ENCODE measurements at regions not wholly inside any gene's neighbourhood (a gene's known extent, or its start where the extent isn't known, plus 50 kb on each side); places are given as distances from the start of the nearest gene placed in this dataset.

GRCh38 chr7:56578612-56579011 is 462.4 kb upstream of the NUPR2 start:
- Histone ChIP-seq H3K27me3 (replicated peaks; ENCODE audit: insufficient read depth) (no peaks in the 10 kb centered on the region), H3K4me1 (ENCODE audit: insufficient read depth) (no peaks in the 10 kb centered on the region), H3F3A (ENCODE audit: insufficient read depth) (no peaks in the 10 kb centered on the region), H3K4me3 (no peak overlapping the region), H3K9me2 (ENCODE audit: insufficient read depth) (no peaks in the 10 kb centered on the region), H4K20me1 (ENCODE audit: insufficient read depth) (no peaks in the 10 kb centered on the region), H3K79me2 (ENCODE audit: insufficient read depth) (no peaks in the 10 kb centered on the region), H3K9ac (no peak overlapping the region), H2AFZ (no peak overlapping the region), H3K27ac (no peak overlapping the region), H3K4me2 (ENCODE audit: unreplicated experiment) (no peak overlapping the region), H3K9me3 (ENCODE audit: low read depth) (no peaks in the 10 kb centered on the region), H3K36me3 (ENCODE audit: low read depth) (no peaks in the 10 kb centered on the region)
- in situ Hi-C loops (cut with MboI) = no loop called here
- no peak for TF ChIP-seq EZH2phosphoT487 (IDR thresholded peaks at IDR 0.05; ENCODE audit: insufficient read depth, low read depth)
- TF ChIP-seq EZH2 (IDR thresholded peaks at IDR 0.05; ENCODE audit: insufficient read depth, poor library complexity, severe bottlenecking) = no peak
- WGBS, 2 experiments (ENCODE audit: low coverage in 1 of 2, low lambda C conversion rate in 2 of 2, missing lambda C conversion rate in 2 of 2) = 4% methylated on average over 2 of the region's 2 CpGs
- DNase-seq = no peak

GRCh38 chr7:56570968-56571367 is 454.8 kb upstream of the NUPR2 start:
- in situ Hi-C loops (cut with MboI) = no loop called here
- Histone ChIP-seq H3K36me3 (ENCODE audit: low read depth) (no peaks in the 10 kb centered on the region), H3K4me1 (ENCODE audit: insufficient read depth) (no peaks in the 10 kb centered on the region), H3K4me3 (no peak overlapping the region), H3K79me2 (ENCODE audit: insufficient read depth) (no peaks in the 10 kb centered on the region), H3K27ac (no peak overlapping the region), H3K9ac (no peak overlapping the region), H3F3A (ENCODE audit: insufficient read depth) (no peaks in the 10 kb centered on the region), H3K9me2 (ENCODE audit: insufficient read depth) (no peaks in the 10 kb centered on the region), H4K20me1 (ENCODE audit: insufficient read depth) (no peaks in the 10 kb centered on the region), H2AFZ (no peak overlapping the region), H3K9me3 (ENCODE audit: low read depth) (no peaks in the 10 kb centered on the region), H3K4me2 (ENCODE audit: unreplicated experiment) (no peak overlapping the region), H3K27me3 (replicated peaks; ENCODE audit: insufficient read depth) (no peaks in the 10 kb centered on the region)
- no peak for DNase-seq
- WGBS, 2 experiments (ENCODE audit: low coverage in 1 of 2, low lambda C conversion rate in 2 of 2, missing lambda C conversion rate in 2 of 2) = 0 to 5% methylated on average over 1 of the region's 1 CpG
- no peak for TF ChIP-seq EZH2 (IDR thresholded peaks at IDR 0.05; ENCODE audit: insufficient read depth, poor library complexity, severe bottlenecking)
- no peak for TF ChIP-seq EZH2phosphoT487 (IDR thresholded peaks at IDR 0.05; ENCODE audit: insufficient read depth, low read depth)

GRCh38 chr7:56538541-56539429 is 422.6 kb upstream of the NUPR2 start:
- Histone ChIP-seq H3K27me3 (replicated peaks; ENCODE audit: insufficient read depth) (no peaks in the 10 kb centered on the region), H3K79me2 (ENCODE audit: insufficient read depth) (no peaks in the 10 kb centered on the region), H2AFZ (no peak overlapping the region), H3K9ac (no peak overlapping the region), H3K36me3 (ENCODE audit: low read depth) (no peaks in the 10 kb centered on the region), H4K20me1 (ENCODE audit: insufficient read depth) (no peaks in the 10 kb centered on the region), H3K4me1 (ENCODE audit: insufficient read depth) (no peaks in the 10 kb centered on the region), H3K4me2 (ENCODE audit: unreplicated experiment) (no peak overlapping the region), H3K4me3 (no peak overlapping the region), H3K9me3 (ENCODE audit: low read depth) (no peaks in the 10 kb centered on the region), H3K27ac (no peak overlapping the region), H3F3A (ENCODE audit: insufficient read depth) (no peaks in the 10 kb centered on the region), H3K9me2 (ENCODE audit: insufficient read depth) (no peaks in the 10 kb centered on the region)
- no peak for DNase-seq
- in situ Hi-C loops (cut with MboI) = no loop called here
- 21 to 34% methylated on average over 25 to 37 of the region's 37 CpGs for WGBS, 2 experiments (ENCODE audit: low coverage in 1 of 2, low lambda C conversion rate in 2 of 2, missing lambda C conversion rate in 2 of 2)
- TF ChIP-seq EZH2phosphoT487 (IDR thresholded peaks at IDR 0.05; ENCODE audit: insufficient read depth, low read depth) = no peak
- TF ChIP-seq EZH2 (IDR thresholded peaks at IDR 0.05; ENCODE audit: insufficient read depth, poor library complexity, severe bottlenecking) = no peak

- no peaks in the 10 kb centered on the region for H3K27me3 ChIP-seq (replicated peaks; ENCODE audit: insufficient read depth)
- in situ Hi-C loops (cut with MboI) = no loop called here
- no peak for TF ChIP-seq EZH2phosphoT487 (IDR thresholded peaks at IDR 0.05; ENCODE audit: insufficient read depth, low read depth)
- TF ChIP-seq EZH2 (IDR thresholded peaks at IDR 0.05; ENCODE audit: insufficient read depth, poor library complexity, severe bottlenecking) = no peak
- no peak overlapping the region for H3K4me3 ChIP-seq
- H3K9me3 ChIP-seq (ENCODE audit: low read depth) = no peaks in the 10 kb centered on the region
- no peak for DNase-seq
- no peak overlapping the region for H3K4me2 ChIP-seq (ENCODE audit: unreplicated experiment)
- no peaks in the 10 kb centered on the region for H3K4me1 ChIP-seq (ENCODE audit: insufficient read depth)
- H2AFZ ChIP-seq = no peak overlapping the region
- no peaks in the 10 kb centered on the region for H4K20me1 ChIP-seq (ENCODE audit: insufficient read depth)
- no peaks in the 10 kb centered on the region for H3K9me2 ChIP-seq (ENCODE audit: insufficient read depth)
- WGBS, 2 experiments (ENCODE audit: low coverage in 1 of 2, low lambda C conversion rate in 2 of 2, missing lambda C conversion rate in 2 of 2) = 8 to 9% methylated on average over 18 to 19 of the region's 19 CpGs
- H3F3A ChIP-seq (ENCODE audit: insufficient read depth) = no peaks in the 10 kb centered on the region
- H3K79me2 ChIP-seq (ENCODE audit: insufficient read depth) = no peaks in the 10 kb centered on the region
- H3K27ac ChIP-seq = no peak overlapping the region
- H3K36me3 ChIP-seq (ENCODE audit: low read depth) = no peaks in the 10 kb centered on the region
- H3K9ac ChIP-seq = no peak overlapping the region
Measured at GRCh38 chr7:56537952-56538351, 421.7 kb upstream of the NUPR2 start.

All from GM23248 (cell line).